Gastrocnemius medialis (tissue), 4 donors: ENCODE measurements at regions not wholly inside any gene's neighbourhood (a gene's known extent, or its start where the extent isn't known, plus 50 kb on each side); places are given as distances from the start of the nearest gene placed in this dataset.
"Not testable (repeated sequence)": the region's sequence is repeated elsewhere in the genome, so short reads cannot be mapped to it uniquely, and the experiment has no call there.

Experiments
- ATAC-seq, 2 donors: fragments of 150-250 bp; one replicate each; pipeline ENCODE4 v1.9.1; 2016
- DNase-seq, 2 donors: peaks; one replicate each; pipeline ENCODE4 v3.0.0-alpha.2; 2019
- H3K27ac ChIP-seq, 4 donors: fragments of 200-600 bp; sonication (generic); 1 replicate in 1 of 4; 2 replicates in 3 of 4; pipeline ENCODE4 v1.5.1; 2016 to 2018; ENCODE audit warnings: mild to moderate bottlenecking in 2 of 4, moderate library complexity in 1 of 4
- H3K27me3 ChIP-seq, 3 donors: fragments of 200-600 bp; sonication (generic) in 2 of 3; 1 replicate in 1 of 3; 2 replicates in 2 of 3; pipeline versions ENCODE4 v1.5.1 to v1.6.0; 2016 to 2019; ENCODE audit warnings: mild to moderate bottlenecking in 1 of 3, moderate library complexity in 1 of 3
- H3K36me3 ChIP-seq, 2 donors: fragments of 200-600 bp; sonication (generic) in 1 of 2; one replicate each; pipeline ENCODE4 v1.5.1; 2017 to 2018
- H3K4me1 ChIP-seq, 2 donors: fragments of 200-600 bp; sonication (generic) in 1 of 2; one replicate each; pipeline ENCODE4 v1.5.1; 2016 to 2017; ENCODE audit warnings: mild to moderate bottlenecking in 2 of 2
- H3K4me3 ChIP-seq, 4 donors: fragments of 200-600 bp; sonication (generic) in 3 of 4; 1 replicate in 1 of 4; 2 replicates in 3 of 4; pipeline ENCODE4 v1.5.1; 2016 to 2019; ENCODE audit warnings: mild to moderate bottlenecking in 2 of 4
- H3K9me3 ChIP-seq, 3 donors: fragments of 200-600 bp; sonication (generic) in 2 of 3; 1 replicate in 1 of 3; 2 replicates in 2 of 3; pipeline ENCODE4 v1.5.1; 2016 to 2019
- POLR2A ChIP-seq, 2 donors: fragments of 450-650 bp; IDR thresholded peaks; one replicate each; pipeline ENCODE4 v1.6.1; 2017; ENCODE audit warnings: antibody characterized with exemption in 2 of 2, mild to moderate bottlenecking in 2 of 2, moderate library complexity in 2 of 2
- in situ Hi-C, 4 donors: fragments of 200-750 bp; cut with MboI; loops; one replicate each; pipeline versions ENCODE4 v1.15.0 to v1.8.0; 2017; ENCODE audit warnings: low sequenced_read_pairs in 4 of 4
- intact Hi-C: fragments of 100-400 bp; cut with DNase I; formaldehyde crosslinking; loops from one replicate; pipeline ENCODE4 v1.15.1; 2023; ENCODE audit warnings: low total_unique reads
- TF ChIP-seq, protein P1 (sequence below), 5 experiments: fragments of 450-650 bp in 3 of 5; fragments of 200-600 bp in 2 of 5; sonication (generic) in 2 of 5; IDR thresholded peaks in 4 of 5; conservative IDR thresholded peaks in 1 of 5; 1 replicate in 4 of 5; 2 replicates in 1 of 5; pipeline ENCODE4 v1.5.1; 2016 to 2019; ENCODE audit warnings: antibody characterized with exemption in 5 of 5, mild to moderate bottlenecking in 3 of 5, moderate library complexity in 3 of 5

GRCh38 chr13:99730403-99730802, 229.1 kb downstream of the TM9SF2 start:
- in situ Hi-C loops, result no loop called here
- H3K4me3 ChIP-seq, result no peak overlapping the region
- no peak for ATAC-seq
- intact Hi-C loops, result no loop called here
- H3K36me3 ChIP-seq, result no peaks in the 10 kb centered on the region
- TF ChIP-seq POLR2A (IDR thresholded peaks at IDR 0.05), result no peak
- TF ChIP-seq, protein P1, sequence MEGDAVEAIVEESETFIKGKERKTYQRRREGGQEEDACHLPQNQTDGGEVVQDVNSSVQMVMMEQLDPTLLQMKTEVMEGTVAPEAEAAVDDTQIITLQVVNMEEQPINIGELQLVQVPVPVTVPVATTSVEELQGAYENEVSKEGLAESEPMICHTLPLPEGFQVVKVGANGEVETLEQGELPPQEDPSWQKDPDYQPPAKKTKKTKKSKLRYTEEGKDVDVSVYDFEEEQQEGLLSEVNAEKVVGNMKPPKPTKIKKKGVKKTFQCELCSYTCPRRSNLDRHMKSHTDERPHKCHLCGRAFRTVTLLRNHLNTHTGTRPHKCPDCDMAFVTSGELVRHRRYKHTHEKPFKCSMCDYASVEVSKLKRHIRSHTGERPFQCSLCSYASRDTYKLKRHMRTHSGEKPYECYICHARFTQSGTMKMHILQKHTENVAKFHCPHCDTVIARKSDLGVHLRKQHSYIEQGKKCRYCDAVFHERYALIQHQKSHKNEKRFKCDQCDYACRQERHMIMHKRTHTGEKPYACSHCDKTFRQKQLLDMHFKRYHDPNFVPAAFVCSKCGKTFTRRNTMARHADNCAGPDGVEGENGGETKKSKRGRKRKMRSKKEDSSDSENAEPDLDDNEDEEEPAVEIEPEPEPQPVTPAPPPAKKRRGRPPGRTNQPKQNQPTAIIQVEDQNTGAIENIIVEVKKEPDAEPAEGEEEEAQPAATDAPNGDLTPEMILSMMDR (IDR thresholded peaks at IDR 0.05 in 4 of 5, conservative IDR thresholded peaks at IDR 0.05 in 1 of 5), result no peak
- H3K27ac ChIP-seq, result no peak overlapping the region
- H3K4me1 ChIP-seq, result no peaks in the 10 kb centered on the region
- H3K27me3 ChIP-seq, result no peaks in the 10 kb centered on the region
- H3K9me3 ChIP-seq, result no peaks in the 10 kb centered on the region
- DNase-seq, result no peak

DNA sequence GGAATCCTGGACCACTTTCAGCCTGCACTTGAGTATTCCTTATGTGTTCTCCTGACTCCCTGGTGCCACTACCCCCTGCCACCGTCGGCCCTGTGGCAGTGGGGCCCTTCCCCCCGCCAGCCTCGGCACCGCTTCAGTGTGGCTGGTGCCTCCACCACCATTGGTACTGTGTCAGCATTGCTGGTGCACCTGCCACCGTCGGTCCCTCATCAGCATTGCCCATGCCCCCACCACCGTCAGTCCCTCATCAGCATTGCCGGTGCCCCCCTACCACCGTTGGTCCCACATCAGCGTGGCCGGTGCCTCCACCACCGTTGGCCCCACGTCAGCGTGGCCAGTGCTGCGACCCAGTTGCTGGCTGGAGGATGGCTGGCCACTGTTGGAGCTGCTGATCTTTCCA, 228.5 kb downstream of the TM9SF2 start:
- no peak for ATAC-seq
- no peaks in the 10 kb centered on the region for H3K36me3 ChIP-seq
- H3K4me3 ChIP-seq, result no peak overlapping the region
- in situ Hi-C loops (no loop called here), intact Hi-C loops (loop anchor here (10.0 kb wide), 1 partner anchor 265 kb away; no protein-coding TSS in a partner anchor)
- no peaks in the 10 kb centered on the region for H3K4me1 ChIP-seq
- no peak for DNase-seq
- H3K9me3 ChIP-seq, result no peaks in the 10 kb centered on the region
- no peak overlapping the region for H3K27ac ChIP-seq
- no peak for TF ChIP-seq POLR2A (IDR thresholded peaks at IDR 0.05)
- TF ChIP-seq, protein P1 (IDR thresholded peaks at IDR 0.05 in 4 of 5, conservative IDR thresholded peaks at IDR 0.05 in 1 of 5), result no peak
- H3K27me3 ChIP-seq, result no peaks in the 10 kb centered on the region

- H3K36me3 ChIP-seq, H3K4me3 ChIP-seq, in situ Hi-C loops, H3K9me3 ChIP-seq, ATAC-seq, H3K4me1 ChIP-seq, DNase-seq, H3K27ac ChIP-seq, H3K27me3 ChIP-seq: not testable (repeated sequence)
- intact Hi-C loops, result loop anchor here (10.0 kb wide), 1 partner anchor 263 kb away; no protein-coding TSS in a partner anchor
These were observed 226.4 kb downstream of the TM9SF2 start for GRCh38 chr13:99727651-99728050.

GRCh38 chr13:99726282-99726894, 225.1 kb downstream of the TM9SF2 start:
- no peaks in the 10 kb centered on the region for H3K9me3 ChIP-seq
- no peaks in the 10 kb centered on the region for H3K27me3 ChIP-seq
- TF ChIP-seq, protein P1 (IDR thresholded peaks at IDR 0.05 in 4 of 5, conservative IDR thresholded peaks at IDR 0.05 in 1 of 5), result no peak
- no peak for TF ChIP-seq POLR2A (IDR thresholded peaks at IDR 0.05)
- ATAC-seq (no peak), DNase-seq (no peak)
- H3K36me3 ChIP-seq, result no peaks in the 10 kb centered on the region
- no peak overlapping the region for H3K4me3 ChIP-seq
- intact Hi-C loops (loop anchor here (10.0 kb wide), 1 partner anchor 262 kb away; no protein-coding TSS in a partner anchor), in situ Hi-C loops (no loop called here)
- H3K4me1 ChIP-seq, result peaks cover 7% of the 10 kb centered on the region in 2 donors
- H3K27ac ChIP-seq, result no peak overlapping the region

GRCh38 chr13:99725644-99726043, 224.4 kb downstream of the TM9SF2 start:
- Histone ChIP-seq H3K4me3 (no peak overlapping the region), H3K9me3 (no peaks in the 10 kb centered on the region), H3K36me3 (no peaks in the 10 kb centered on the region), H3K27ac (no peak overlapping the region), H3K4me1 (peaks cover 7% of the 10 kb centered on the region in 2 donors), H3K27me3 (no peaks in the 10 kb centered on the region)
- in situ Hi-C loops (no loop called here), intact Hi-C loops (loop anchor here (10.0 kb wide), 1 partner anchor 261 kb away; no protein-coding TSS in a partner anchor)
- TF ChIP-seq POLR2A (IDR thresholded peaks at IDR 0.05), result no peak
- TF ChIP-seq, protein P1 (IDR thresholded peaks at IDR 0.05 in 4 of 5, conservative IDR thresholded peaks at IDR 0.05 in 1 of 5), result no peak
- DNase-seq (no peak), ATAC-seq (no peak)
